SW 1271 (cell line): ENCODE measurements at regions not wholly inside any gene's neighbourhood (a gene's known extent, or its start where the extent isn't known, plus 50 kb on each side); places are given as distances from the start of the nearest gene placed in this dataset.

Experiments
- DNase-seq, 2 experiments: peaks; one replicate each; lab custom pipeline; 2025; lab: John Stamatoyannopoulos, UW

DNA sequence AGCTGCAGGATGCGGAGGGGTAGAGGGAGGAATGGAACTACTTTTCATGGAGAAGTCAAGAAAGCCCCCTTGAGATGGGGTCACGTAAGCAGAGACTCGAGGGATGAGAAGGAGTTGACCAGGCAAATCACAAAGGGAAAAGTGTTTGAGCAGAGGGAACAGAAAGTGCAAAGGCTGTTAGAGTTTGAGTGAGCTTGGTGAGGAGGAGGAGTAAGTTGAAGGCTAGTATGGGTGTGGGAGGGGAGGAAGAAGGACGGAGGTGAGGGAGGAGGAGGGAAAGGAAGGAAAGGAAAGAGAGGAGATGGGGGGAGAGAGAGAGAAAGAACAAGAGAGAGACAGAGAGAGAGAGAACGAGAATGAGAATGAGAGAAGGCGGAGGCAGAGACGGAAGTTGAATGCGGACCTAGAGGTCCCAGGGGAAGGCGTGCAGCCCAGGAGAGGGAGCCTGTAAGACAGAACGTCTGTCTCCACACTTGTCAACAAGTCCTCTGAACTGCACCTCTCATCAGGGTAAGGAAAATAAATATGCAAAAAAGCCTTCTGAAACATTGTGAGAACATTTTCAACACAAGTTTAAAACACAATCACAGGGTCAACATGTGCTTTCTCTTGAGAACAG is 279.8 kb upstream of the EEF2KMT start:
- no peak for DNase-seq

DNA sequence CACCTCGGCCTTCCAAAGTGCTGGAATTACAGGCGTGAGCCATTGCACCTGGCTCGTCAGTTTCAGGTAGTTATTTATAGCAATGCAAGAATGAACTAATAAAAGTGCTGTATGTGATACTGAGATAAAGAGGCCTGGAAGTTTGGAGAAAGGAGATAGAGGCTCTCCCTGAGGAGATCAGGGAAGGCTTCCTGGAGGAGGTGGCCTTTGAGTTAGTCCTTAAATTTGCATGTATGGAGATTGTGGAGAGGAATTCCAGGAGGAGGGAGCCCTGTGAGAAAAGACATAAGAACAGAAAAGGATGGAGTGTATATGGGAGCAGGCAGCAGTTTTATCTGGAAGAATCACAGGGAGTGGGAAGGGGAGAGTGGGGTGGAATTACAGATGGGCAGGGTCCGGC is 276.6 kb upstream of the EEF2KMT start:
- no peak for DNase-seq

DNA sequence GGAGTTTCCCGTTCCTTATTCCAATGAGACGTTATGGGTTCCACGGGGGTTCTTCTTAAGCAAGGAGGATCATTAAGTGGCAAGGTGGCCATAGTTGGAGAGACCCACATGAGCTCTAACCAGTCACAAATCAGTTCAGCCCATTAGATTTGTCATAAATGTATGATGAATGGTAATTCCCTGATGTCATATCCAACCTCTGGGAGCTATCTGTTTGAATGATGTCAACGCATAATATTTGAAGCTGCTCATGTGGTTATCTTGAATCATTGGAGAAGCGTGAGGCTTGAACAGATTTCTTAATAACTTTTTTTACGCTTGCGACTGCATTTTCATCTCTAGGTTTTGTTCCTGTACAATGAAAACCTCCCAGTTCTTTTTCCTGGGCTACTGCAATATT is 270.4 kb upstream of the EEF2KMT start:
- DNase-seq = no peak

DNA sequence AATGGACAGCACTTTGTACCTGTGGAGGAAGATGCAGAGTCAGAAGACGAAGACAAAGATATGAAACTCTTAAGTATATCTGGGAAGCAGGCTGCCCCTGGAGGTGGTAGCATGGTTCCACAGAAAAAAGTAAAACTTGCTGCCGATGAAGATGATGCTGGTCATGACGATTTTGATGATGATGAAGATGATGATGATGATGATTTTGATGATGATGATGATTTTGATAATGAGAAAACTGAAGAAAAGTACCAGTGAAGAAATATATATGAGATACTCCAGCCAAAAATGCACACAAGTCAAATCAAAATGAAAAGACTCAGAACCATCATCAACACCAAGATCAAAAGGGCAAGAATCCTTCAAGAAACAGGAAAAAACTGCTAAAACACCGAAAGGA is 268.5 kb upstream of the EEF2KMT start:
- DNase-seq = no peak

DNA sequence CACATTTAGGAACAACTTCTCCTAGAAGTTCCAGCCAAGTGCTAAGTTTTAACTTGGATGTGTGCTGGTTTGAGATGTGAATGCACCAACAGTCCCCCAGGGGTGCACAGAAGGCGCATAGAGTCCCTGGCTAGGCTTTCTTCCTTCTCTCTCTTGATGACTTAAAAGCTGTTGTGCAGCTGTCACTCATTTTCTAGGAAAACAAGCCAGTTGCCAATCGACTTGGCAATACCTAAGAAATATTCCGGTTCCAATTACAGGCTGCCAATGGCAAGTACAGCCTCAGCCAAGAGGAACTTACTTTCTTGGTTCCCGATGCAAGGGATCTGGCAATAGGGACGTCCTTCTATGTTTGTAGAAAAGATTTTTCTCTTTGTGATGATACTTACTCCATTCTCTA is 266.6 kb upstream of the EEF2KMT start:
- no peak for DNase-seq

DNA sequence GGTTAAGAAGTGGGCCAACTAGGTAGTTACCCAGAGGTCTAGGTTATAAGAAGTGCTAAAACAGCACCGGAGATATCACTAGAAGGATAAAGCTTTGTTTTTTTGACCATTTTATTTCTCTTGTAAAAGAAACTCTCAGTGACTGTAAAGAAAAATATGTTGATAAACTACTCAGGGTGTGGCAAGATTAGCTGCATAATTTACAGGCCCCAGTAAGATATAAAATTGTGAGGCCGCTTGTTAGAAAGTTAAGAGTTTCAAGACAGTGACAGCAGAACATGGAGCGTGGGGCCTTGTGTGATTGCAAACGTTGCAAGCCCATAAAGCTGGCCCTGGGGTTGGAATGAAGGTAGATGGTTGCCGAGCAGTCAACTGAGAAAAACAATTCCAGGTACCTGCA is 263.7 kb upstream of the EEF2KMT start:
- no peak for DNase-seq

DNA sequence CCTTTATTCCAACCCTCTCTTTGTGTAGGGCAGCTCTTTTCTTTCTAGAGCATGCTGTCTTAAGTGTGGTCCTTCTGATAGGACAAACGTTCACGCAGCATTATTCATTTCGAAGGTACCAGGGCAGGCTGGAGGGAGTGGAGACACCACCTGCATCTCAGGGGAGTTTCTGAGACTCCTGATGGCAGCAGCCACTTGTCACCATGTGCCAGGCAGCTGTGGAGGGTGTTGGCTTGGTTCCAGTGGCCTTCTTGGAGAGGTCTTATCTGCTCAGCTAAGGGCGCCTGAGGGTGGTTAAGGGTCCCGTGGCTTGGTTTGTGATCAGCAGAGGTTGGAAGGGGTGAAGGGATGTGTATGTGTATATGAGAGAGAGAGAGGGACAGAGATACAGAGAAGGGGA is 257.1 kb upstream of the EEF2KMT start:
- no peak for DNase-seq

DNA sequence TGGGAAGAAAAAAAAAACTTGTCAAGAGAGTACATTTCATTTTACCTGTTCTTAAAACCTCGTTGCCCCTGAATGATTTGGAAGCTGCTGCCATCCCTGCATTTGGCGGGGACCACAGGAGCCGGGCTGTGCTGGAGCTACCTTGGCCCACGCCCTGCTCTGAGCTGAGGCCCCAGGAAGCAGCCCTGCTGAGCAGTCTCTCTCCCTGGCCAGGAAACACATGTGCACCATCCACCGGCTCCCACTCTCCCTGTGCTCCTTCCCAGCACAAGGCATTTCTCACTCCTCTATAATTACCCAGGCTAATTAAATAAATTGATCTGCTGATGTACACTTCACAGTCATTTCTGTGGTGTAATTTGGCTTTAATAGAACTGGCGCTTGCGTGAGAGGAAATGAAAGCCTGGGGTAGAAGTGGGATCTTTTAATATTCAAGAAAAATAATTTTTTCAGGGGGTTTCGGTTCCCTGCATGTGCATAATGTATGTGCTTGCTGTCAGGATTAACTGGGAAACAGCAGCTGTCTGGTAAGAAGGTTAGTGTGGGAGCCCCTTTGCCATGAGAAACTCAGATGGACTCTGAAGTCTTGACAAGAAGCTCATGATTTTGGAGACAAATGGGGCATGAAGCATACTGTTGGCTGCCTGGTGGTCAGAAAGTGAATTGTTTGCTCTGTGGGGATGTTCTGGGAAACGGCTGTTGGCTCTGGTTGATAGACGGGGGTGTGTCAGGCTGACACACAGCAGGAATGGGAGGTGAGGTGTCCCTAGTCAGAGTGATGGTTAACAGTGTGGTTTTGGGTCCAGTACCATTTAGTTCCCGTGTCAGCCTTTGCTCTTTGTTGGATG is 252.3 kb upstream of the EEF2KMT start:
- DNase-seq = no peak

DNA sequence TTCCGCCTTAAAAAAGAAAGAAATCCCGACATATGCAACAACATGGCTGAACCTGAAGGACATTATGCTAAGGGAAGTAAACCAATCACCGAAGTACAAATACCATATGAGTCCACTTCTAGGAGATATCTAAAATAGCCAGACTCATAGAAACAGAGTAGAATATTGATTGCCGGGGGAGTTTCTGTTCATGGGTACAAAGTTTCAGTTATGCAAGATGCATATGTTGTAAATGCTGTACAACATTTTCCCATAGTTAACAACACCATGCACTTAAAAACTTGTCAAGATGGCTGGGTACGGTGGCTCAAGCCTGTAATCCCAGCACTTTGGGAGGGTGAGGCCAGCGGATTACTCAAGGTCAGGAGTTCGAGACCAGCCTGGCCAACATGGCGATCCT is 251.5 kb upstream of the EEF2KMT start:
- DNase-seq = no peak

DNA sequence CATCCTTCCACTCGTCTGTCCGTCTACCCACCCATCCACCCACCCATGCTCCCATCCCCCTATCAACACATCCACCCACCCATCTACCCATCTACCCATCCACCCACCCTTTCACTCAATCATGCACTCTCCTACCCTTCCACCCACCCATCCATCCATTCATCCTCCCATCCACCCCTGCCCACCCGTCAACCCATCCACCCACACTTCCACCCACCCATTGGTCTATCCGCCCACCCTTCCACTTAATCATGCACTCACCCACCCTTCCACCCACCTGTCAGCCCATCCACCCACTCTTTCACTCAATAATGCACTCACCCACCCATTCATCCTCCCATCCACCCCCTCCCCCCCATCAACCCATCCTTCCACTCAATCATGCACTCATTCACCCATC is 250.0 kb upstream of the EEF2KMT start:
- no peak for DNase-seq

DNA sequence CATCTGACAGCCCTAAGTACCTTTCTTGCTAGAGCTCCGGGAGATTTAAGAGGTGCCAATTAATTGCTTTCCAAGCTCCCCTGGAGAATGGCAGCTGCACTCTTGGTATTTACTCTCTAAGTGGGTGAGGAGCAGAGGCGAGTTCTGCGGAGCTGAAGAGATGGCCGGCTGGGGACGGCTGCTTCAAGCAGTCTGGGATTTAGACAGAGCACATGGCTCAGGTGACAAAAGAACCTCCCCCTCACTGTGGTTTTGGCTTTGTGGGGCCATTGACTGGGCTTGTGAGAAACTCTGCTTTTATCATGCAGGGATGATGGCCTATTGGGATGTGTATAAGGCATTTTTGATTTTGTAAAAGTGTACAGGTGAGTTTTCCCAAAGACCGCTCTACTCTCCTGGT is 239.3 kb upstream of the EEF2KMT start:
- DNase-seq = no peak

DNA sequence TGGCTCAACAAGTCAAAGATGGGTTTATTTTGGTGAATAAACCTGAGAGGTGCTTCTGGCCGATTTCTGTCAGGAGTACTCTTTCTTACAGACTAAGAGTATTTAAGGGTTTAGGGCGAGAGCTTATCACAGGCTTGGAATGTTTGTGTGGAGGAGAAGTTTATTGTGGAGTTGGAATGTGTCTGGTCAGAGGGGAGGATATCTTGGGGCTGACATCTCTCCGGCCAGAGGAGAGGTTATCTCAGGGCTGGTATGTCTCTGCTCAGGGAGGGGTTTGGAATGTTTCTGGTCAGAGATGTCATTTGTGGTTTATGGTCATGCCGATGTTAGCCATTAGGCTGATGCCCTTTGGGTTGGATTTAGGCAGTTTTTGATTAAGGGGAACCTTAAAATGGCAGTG is 236.4 kb upstream of the EEF2KMT start:
- DNase-seq = no peak

DNA sequence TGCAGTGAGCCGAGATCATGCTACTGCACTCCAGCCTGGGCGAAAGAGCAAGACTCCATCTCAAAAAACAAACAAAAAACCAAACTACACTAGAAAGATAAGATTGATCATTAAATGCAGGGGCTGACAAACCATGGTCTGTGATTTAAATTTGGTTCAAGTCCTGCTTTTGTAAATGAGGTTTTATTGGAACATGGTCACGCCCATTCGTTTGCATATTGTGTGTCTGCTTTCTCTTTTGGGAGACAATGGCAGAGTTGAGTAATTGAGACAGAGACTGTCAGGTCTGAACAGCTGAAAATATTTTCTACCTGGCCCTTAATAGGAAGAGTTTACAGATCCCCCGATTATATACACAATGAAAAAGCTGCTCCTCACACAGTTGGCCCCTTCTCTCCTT is 235.5 kb upstream of the EEF2KMT start:
- no peak for DNase-seq

DNA sequence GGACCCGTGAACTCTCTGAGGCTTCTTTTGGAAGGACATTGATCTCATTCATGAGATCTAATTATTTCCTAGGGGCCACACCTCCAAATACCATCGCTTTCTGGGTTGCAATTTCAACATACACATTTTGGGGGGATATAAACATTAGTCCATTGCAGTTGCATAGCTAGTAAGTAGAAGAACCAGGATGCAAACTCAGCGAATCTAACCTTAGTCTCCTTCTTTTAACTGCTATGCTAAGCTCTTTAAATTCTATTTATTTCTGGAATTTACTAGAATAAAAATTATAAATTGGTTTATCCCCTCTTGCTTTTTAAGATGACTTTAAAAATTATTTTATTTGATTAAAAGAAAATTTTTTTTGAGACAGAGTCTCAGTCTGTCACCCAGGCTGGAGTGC is 232.5 kb upstream of the EEF2KMT start:
- DNase-seq = no peak

DNA sequence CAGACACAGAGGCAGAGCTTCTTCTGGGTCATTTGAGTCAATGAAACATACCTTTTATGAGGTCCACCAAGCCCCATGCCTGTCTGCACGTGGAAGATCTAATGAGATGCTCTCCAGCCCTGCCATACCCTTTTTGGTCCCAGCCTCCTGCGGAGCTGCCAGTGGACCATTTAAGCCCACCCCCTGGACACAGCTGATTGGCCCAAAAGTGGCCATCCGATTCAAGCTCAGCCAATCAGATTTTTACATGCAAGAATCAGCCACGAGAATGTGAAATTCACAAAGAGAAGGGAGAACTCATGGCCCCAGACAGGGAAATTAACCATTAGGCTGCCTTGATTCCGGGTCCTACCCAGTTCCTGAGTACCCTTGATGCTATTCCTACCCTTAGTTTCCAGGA is 231.0 kb upstream of the EEF2KMT start:
- no peak for DNase-seq

DNA sequence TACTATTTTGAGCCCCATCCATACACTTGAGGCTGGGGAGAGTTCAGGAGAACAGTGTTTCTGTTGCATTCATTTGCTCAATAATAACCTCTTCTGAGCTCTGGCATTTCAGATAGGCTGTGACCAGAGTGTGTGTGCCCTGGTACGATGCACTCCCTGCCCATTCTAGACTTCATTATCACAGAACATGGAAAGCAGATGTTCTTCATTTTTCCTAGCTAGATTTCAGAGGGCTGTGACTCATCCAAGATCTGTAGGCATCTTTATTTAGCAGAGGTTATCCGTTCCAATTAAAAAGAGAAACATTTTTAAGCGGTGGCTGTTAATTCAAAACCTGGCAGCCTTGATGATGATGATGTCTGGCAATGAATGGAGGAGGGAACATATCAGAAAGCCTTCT is 228.8 kb upstream of the EEF2KMT start:
- no peak for DNase-seq

DNA sequence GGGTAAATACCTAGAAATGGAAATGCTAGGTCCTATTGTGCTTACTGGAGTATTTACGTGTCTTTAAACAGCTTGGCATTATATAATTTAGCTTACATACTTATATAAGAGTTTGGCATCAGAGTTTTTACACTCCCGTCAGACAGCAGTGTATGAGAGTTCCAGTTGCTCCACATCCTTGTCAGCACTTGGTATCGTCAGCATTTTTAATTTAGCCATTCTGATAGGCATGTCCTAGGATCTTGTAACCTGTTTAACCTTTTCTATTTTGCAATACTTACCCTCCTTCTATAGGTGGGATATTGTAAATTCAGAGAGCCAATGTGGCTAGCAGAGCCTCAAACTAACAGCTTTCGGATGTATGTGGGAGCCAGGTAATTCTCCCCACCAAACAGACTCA is 228.3 kb upstream of the EEF2KMT start:
- DNase-seq = no peak

DNA sequence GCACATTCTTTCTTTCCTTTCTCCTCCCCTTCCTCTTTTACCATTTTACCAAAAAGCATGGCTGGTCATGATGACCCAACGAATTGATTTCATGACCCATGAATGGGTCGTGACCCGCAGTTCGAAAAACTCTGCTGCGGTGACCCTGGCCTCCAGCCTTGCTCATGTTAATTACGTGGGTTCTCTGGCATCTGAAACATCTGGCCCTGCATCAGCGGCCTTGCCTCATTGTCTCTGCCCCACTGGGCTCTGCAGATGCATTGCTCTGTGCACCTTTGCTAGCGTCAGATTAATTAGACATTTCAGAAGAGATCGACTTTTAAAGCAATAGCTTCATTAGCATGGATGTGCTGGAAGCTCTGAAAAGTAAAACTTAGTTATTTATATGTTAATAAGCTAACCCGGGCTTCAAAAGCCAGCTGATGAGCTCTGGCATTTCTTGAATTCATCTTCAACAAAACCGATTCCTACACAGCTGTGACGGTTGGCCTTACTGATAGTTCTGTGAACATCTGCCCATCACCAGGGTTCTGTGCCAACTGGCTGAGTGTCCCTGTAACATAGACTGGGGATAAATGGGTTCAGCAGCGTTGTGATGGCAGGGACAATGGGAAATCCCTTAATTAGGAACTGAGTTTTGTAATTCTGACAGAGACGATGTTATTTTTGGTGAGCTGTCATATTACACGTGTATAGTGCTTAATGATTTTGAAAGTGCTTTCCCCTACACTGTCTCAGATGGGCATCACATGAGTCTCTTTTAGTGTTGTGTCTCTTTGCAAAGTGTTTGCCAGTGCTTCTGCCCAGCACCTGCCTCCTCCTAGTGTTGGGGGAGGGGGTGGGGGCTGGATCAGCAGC is 225.9 kb upstream of the EEF2KMT start:
- no peak for DNase-seq

DNA sequence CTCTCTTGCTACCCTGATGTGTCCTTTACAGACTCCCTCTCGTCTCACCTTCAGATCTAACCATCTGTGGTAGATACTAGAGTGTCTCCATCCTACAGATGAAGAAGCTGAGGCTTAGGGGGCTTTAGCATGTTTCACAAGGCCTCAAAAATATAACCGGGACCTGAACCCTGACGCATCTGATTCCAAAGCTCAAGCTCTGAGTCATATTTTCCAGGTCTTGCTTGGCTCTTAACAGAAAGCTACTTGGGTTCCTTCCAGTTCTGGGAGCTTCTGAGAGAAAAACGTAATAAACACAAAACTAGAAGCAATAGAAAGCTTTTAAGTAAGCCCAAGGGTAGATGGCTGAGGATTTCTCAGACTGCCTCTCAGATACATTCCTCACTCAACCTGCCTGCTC is 224.3 kb upstream of the EEF2KMT start:
- no peak for DNase-seq

DNA sequence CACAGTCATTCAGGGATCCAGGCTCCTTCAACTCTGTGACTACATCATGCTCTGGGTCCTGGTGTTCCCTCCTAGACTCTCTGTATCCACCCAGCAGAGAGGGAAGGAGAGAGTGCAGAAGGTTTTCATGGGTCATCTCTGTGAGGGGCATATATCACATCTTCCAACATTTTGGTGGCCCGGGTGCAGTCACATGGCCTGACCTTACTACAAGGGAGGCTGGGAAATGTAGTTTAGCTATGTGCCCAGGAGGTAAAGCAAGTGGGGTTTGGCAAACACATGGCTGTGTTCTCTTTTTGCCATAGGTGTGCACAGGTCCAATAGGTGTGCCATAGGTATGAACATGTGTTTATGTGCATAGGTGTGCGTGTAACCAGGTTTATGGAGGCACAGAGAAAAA is 222.2 kb upstream of the EEF2KMT start:
- no peak for DNase-seq

DNA sequence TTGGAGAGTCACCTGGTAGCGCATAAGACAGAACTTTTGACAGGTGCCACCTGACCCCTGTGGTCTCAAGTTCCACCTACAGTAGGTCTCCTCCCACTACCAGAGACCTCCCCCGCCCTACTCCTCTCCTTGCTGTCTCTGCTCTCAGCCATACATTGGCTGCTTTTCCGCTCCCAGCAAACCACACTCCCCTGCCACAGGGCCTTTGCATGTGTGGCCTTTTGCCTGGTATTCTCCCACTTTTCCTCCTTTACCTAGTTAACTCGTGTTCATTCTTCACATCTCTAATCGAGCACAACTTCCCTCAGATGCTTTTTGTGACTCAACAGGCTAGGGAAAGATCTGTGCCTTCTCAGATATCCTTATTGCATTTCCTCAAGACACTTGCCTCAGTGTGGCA is 218.3 kb upstream of the EEF2KMT start:
- DNase-seq = no peak

DNA sequence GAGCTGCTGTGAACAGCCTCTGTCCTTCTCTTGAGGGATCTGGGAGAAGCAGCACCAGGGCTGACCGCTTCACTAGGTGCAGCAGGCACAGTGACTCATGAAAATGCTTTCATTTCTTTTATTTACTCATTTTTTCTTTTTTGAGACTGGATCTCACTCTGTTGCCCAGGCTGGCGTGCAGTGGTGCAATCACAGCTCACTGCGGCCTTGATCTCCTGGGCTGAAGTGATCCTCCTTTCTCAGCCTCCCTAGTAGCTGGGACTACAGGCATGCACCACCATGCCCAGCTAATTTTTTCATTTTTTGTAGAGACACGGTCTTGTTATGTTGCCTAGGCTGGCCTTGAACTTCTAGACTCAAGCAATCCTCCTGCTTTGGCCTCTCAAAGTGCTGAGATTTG is 216.8 kb upstream of the EEF2KMT start:
- no peak for DNase-seq
